ENCODE measurements at regions not wholly inside any gene's neighbourhood (a gene's known extent, or its start where the extent isn't known, plus 50 kb on each side); places are given as distances from the start of the nearest gene placed in this dataset.

- Histone ChIP-seq H4K8ac (ENCODE audit: low read depth, low read length) (no peak overlapping the region), H3K4me3 (ENCODE audit: low read length) (no peak overlapping the region), H2BK5ac (ENCODE audit: low read length) (no peak overlapping the region), H3K4ac (ENCODE audit: low read depth, low read length) (no peak overlapping the region), H3K56ac (ENCODE audit: low read length) (no peak overlapping the region), H2AK5ac (ENCODE audit: low read length) (no peak overlapping the region), H3K36me3 (ENCODE audit: control insufficient read depth, insufficient read depth, low read length) (no peaks in the 10 kb centered on the region), H3K27ac (ENCODE audit: low read depth, low read length) (no peak overlapping the region), H3K79me1 (ENCODE audit: low read length) (no peaks in the 10 kb centered on the region), H3K4me1 (ENCODE audit: control insufficient read depth, low read depth, low read length) (peaks cover 2% of the 10 kb centered on the region), H3K23ac (ENCODE audit: low read length) (no peak overlapping the region), H4K5ac (ENCODE audit: low read length) (no peak overlapping the region), H3K18ac (ENCODE audit: low read length) (no peak overlapping the region), H3K4me2 (ENCODE audit: low read length) (no peak overlapping the region), H3K79me2 (ENCODE audit: control insufficient read depth, insufficient read depth, low read length) (no peaks in the 10 kb centered on the region), H3K9ac (ENCODE audit: low read length) (no peak overlapping the region), H2BK15ac (replicated peaks; ENCODE audit: low read depth) (no peak overlapping the region), H3K27me3 (ENCODE audit: insufficient read depth, low read length, poor library complexity) (no peaks in the 10 kb centered on the region), H2BK120ac (ENCODE audit: low read depth, low read length) (no peak overlapping the region)
- DNase-seq: no peak
- no CpG with 5 or more reads among the region's 3 CpGs for WGBS (ENCODE audit: extremely low coverage, insufficient coverage, low lambda C conversion rate)
Observed at GRCh38 chr3:23654571-23654970, 151.2 kb upstream of the UBE2E1 start.

- Histone ChIP-seq H3K36me3 (ENCODE audit: control insufficient read depth, insufficient read depth, low read length) (no peaks in the 10 kb centered on the region), H2BK15ac (replicated peaks; ENCODE audit: low read depth) (no peak overlapping the region), H3K23ac (ENCODE audit: low read length) (no peak overlapping the region), H3K4me3 (ENCODE audit: low read length) (no peak overlapping the region), H2BK5ac (ENCODE audit: low read length) (no peak overlapping the region), H3K79me2 (ENCODE audit: control insufficient read depth, insufficient read depth, low read length) (no peaks in the 10 kb centered on the region), H4K8ac (ENCODE audit: low read depth, low read length) (no peak overlapping the region), H3K4me1 (ENCODE audit: control insufficient read depth, low read depth, low read length) (no peaks in the 10 kb centered on the region), H3K9ac (ENCODE audit: low read length) (no peak overlapping the region), H3K27ac (ENCODE audit: low read depth, low read length) (no peak overlapping the region), H3K18ac (ENCODE audit: low read length) (no peak overlapping the region), H2AK5ac (ENCODE audit: low read length) (no peak overlapping the region), H3K79me1 (ENCODE audit: low read length) (no peaks in the 10 kb centered on the region), H3K27me3 (ENCODE audit: insufficient read depth, low read length, poor library complexity) (no peaks in the 10 kb centered on the region), H3K4me2 (ENCODE audit: low read length) (no peak overlapping the region), H2BK120ac (ENCODE audit: low read depth, low read length) (no peak overlapping the region), H3K56ac (ENCODE audit: low read length) (no peak overlapping the region), H3K4ac (ENCODE audit: low read depth, low read length) (no peak overlapping the region), H4K5ac (ENCODE audit: low read length) (no peak overlapping the region)
- no CpG with 5 or more reads among the region's 3 CpGs for WGBS (ENCODE audit: extremely low coverage, insufficient coverage, low lambda C conversion rate)
- no peak for DNase-seq
Observed at GRCh38 chr3:23655749-23656148, 150.0 kb upstream of the UBE2E1 start.

GRCh38 chr3:23656199-23656598 lies 149.6 kb upstream of the UBE2E1 start:
- Histone ChIP-seq H3K18ac (ENCODE audit: low read length) (no peak overlapping the region), H2BK120ac (ENCODE audit: low read depth, low read length) (no peak overlapping the region), H3K9ac (ENCODE audit: low read length) (no peak overlapping the region), H3K4me1 (ENCODE audit: control insufficient read depth, low read depth, low read length) (no peaks in the 10 kb centered on the region), H2BK15ac (replicated peaks; ENCODE audit: low read depth) (no peak overlapping the region), H4K8ac (ENCODE audit: low read depth, low read length) (no peak overlapping the region), H2AK5ac (ENCODE audit: low read length) (no peak overlapping the region), H3K23ac (ENCODE audit: low read length) (no peak overlapping the region), H3K36me3 (ENCODE audit: control insufficient read depth, insufficient read depth, low read length) (no peaks in the 10 kb centered on the region), H3K56ac (ENCODE audit: low read length) (no peak overlapping the region), H3K79me1 (ENCODE audit: low read length) (no peaks in the 10 kb centered on the region), H2BK5ac (ENCODE audit: low read length) (no peak overlapping the region), H3K79me2 (ENCODE audit: control insufficient read depth, insufficient read depth, low read length) (no peaks in the 10 kb centered on the region), H3K27ac (ENCODE audit: low read depth, low read length) (no peak overlapping the region), H3K4me2 (ENCODE audit: low read length) (no peak overlapping the region), H3K4ac (ENCODE audit: low read depth, low read length) (no peak overlapping the region), H3K4me3 (ENCODE audit: low read length) (no peak overlapping the region), H4K5ac (ENCODE audit: low read length) (no peak overlapping the region), H3K27me3 (ENCODE audit: insufficient read depth, low read length, poor library complexity) (no peaks in the 10 kb centered on the region)
- no CpG with 5 or more reads among the region's 5 CpGs for WGBS (ENCODE audit: extremely low coverage, insufficient coverage, low lambda C conversion rate)
- no peak for DNase-seq

DNA sequence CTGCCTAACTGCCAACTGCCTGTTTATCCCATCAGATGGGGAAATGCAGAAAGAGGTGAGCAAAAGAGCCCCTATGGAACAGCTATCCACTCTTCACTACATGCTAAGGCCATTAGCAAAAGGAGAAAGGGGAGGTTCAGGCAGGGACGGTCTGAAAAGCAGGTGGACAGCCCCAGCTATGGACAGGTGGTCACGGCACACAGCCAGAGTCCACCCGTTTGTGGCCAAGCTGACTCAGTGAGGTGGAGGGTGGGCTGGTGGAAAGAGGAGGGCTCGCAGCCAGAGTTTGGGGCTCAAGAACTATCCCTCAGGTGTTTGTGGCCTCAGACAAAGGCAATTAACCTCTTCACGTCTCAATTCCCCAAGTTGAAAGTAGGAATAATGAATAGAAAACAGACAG lies 148.9 kb upstream of the UBE2E1 start:
- DNase-seq: no peak
- H2BK120ac ChIP-seq (ENCODE audit: low read depth, low read length): no peak overlapping the region
- H3K4me2 ChIP-seq (ENCODE audit: low read length): no peak overlapping the region
- no peak overlapping the region for H2BK15ac ChIP-seq (replicated peaks; ENCODE audit: low read depth)
- no peak overlapping the region for H3K56ac ChIP-seq (ENCODE audit: low read length)
- no peaks in the 10 kb centered on the region for H3K4me1 ChIP-seq (ENCODE audit: control insufficient read depth, low read depth, low read length)
- no peak overlapping the region for H3K9ac ChIP-seq (ENCODE audit: low read length)
- H3K23ac ChIP-seq (ENCODE audit: low read length): no peak overlapping the region
- H3K79me2 ChIP-seq (ENCODE audit: control insufficient read depth, insufficient read depth, low read length): no peaks in the 10 kb centered on the region
- no peak overlapping the region for H3K4ac ChIP-seq (ENCODE audit: low read depth, low read length)
- WGBS (ENCODE audit: extremely low coverage, insufficient coverage, low lambda C conversion rate): no CpG with 5 or more reads among the region's 5 CpGs
- H2BK5ac ChIP-seq (ENCODE audit: low read length): no peak overlapping the region
- no peak overlapping the region for H3K18ac ChIP-seq (ENCODE audit: low read length)
- H3K4me3 ChIP-seq (ENCODE audit: low read length): no peak overlapping the region
- no peaks in the 10 kb centered on the region for H3K27me3 ChIP-seq (ENCODE audit: insufficient read depth, low read length, poor library complexity)
- no peak overlapping the region for H2AK5ac ChIP-seq (ENCODE audit: low read length)
- H3K27ac ChIP-seq (ENCODE audit: low read depth, low read length): no peak overlapping the region
- H3K79me1 ChIP-seq (ENCODE audit: low read length): no peaks in the 10 kb centered on the region
- no peak overlapping the region for H4K5ac ChIP-seq (ENCODE audit: low read length)
- H4K8ac ChIP-seq (ENCODE audit: low read depth, low read length): no peak overlapping the region
- H3K36me3 ChIP-seq (ENCODE audit: control insufficient read depth, insufficient read depth, low read length): no peaks in the 10 kb centered on the region

- no CpG with 5 or more reads among the region's 3 CpGs for WGBS (ENCODE audit: extremely low coverage, insufficient coverage, low lambda C conversion rate)
- no peak overlapping the region for H3K4me2 ChIP-seq (ENCODE audit: low read length)
- no peak overlapping the region for H3K9ac ChIP-seq (ENCODE audit: low read length)
- no peak overlapping the region for H4K8ac ChIP-seq (ENCODE audit: low read depth, low read length)
- no peak overlapping the region for H3K23ac ChIP-seq (ENCODE audit: low read length)
- H3K36me3 ChIP-seq (ENCODE audit: control insufficient read depth, insufficient read depth, low read length): no peaks in the 10 kb centered on the region
- H3K4ac ChIP-seq (ENCODE audit: low read depth, low read length): no peak overlapping the region
- no peak for DNase-seq
- H3K27me3 ChIP-seq (ENCODE audit: insufficient read depth, low read length, poor library complexity): no peaks in the 10 kb centered on the region
- no peaks in the 10 kb centered on the region for H3K79me2 ChIP-seq (ENCODE audit: control insufficient read depth, insufficient read depth, low read length)
- no peak overlapping the region for H4K5ac ChIP-seq (ENCODE audit: low read length)
- no peak overlapping the region for H2BK15ac ChIP-seq (replicated peaks; ENCODE audit: low read depth)
- H3K18ac ChIP-seq (ENCODE audit: low read length): no peak overlapping the region
- H3K79me1 ChIP-seq (ENCODE audit: low read length): no peaks in the 10 kb centered on the region
- H3K4me1 ChIP-seq (ENCODE audit: control insufficient read depth, low read depth, low read length): no peaks in the 10 kb centered on the region
- no peak overlapping the region for H2BK5ac ChIP-seq (ENCODE audit: low read length)
- no peak overlapping the region for H3K27ac ChIP-seq (ENCODE audit: low read depth, low read length)
- H3K56ac ChIP-seq (ENCODE audit: low read length): no peak overlapping the region
- no peak overlapping the region for H3K4me3 ChIP-seq (ENCODE audit: low read length)
- no peak overlapping the region for H2BK120ac ChIP-seq (ENCODE audit: low read depth, low read length)
- no peak overlapping the region for H2AK5ac ChIP-seq (ENCODE audit: low read length)
Observed at GRCh38 chr3:23657647-23658046, 148.1 kb upstream of the UBE2E1 start.

DNA sequence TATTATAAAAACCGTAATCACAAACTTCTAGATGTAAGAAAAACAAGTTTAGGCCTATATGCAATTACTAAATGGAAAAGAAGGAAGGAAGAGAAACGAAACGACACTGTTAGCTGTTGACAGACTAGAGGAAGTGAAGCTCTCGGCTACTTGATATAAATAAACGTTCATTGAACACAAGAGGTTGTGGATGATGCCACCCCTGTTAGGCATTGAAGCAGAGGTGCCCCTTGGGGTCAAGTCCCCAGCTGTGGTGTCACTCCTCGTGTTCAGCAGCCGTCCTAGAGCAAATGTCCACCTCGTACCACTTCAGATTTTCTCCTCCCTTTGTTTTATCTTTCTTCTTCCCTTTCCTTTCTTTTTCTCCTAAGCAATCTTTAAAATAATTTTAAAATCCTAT lies 146.5 kb upstream of the UBE2E1 start:
- Histone ChIP-seq H2BK120ac (ENCODE audit: low read depth, low read length) (no peak overlapping the region), H2AK5ac (ENCODE audit: low read length) (no peak overlapping the region), H2BK5ac (ENCODE audit: low read length) (no peak overlapping the region), H3K79me2 (ENCODE audit: control insufficient read depth, insufficient read depth, low read length) (no peaks in the 10 kb centered on the region), H3K9ac (ENCODE audit: low read length) (no peak overlapping the region), H3K23ac (ENCODE audit: low read length) (no peak overlapping the region), H4K5ac (ENCODE audit: low read length) (no peak overlapping the region), H4K8ac (ENCODE audit: low read depth, low read length) (no peak overlapping the region), H3K36me3 (ENCODE audit: control insufficient read depth, insufficient read depth, low read length) (no peaks in the 10 kb centered on the region), H3K56ac (ENCODE audit: low read length) (no peak overlapping the region), H3K4ac (ENCODE audit: low read depth, low read length) (no peak overlapping the region), H3K4me1 (ENCODE audit: control insufficient read depth, low read depth, low read length) (no peaks in the 10 kb centered on the region), H2BK15ac (replicated peaks; ENCODE audit: low read depth) (no peak overlapping the region), H3K27me3 (ENCODE audit: insufficient read depth, low read length, poor library complexity) (no peaks in the 10 kb centered on the region), H3K27ac (ENCODE audit: low read depth, low read length) (no peak overlapping the region), H3K4me2 (ENCODE audit: low read length) (no peak overlapping the region), H3K79me1 (ENCODE audit: low read length) (no peaks in the 10 kb centered on the region), H3K18ac (ENCODE audit: low read length) (no peak overlapping the region), H3K4me3 (ENCODE audit: low read length) (no peak overlapping the region)
- no peak for DNase-seq
- no CpG with 5 or more reads among the region's 8 CpGs for WGBS (ENCODE audit: extremely low coverage, insufficient coverage, low lambda C conversion rate)

All from mesendoderm (in vitro differentiated cells).